ENCODE measurements at regions not wholly inside any gene's neighbourhood (a gene's known extent, or its start where the extent isn't known, plus 50 kb on each side); places are given as distances from the start of the nearest gene placed in this dataset.

- peak; percentile 30; the same call in 1 of the 2 replicates for TF ChIP-seq BHLHE40 (IDR thresholded peaks at IDR 0.05; ENCODE audit: low read depth, low read length)
- TF ChIP-seq MAFK (IDR thresholded peaks at IDR 0.05; ENCODE audit: low read depth, low read length), result no peak
- TF ChIP-seq FOS (IDR thresholded peaks at IDR 0.05; ENCODE audit: low read depth, low read length), result peak; percentile 89
- POLR2A ChIA-PET (ENCODE audit: unreplicated experiment), result interaction anchor here (0.6 kb wide), 1 partner anchor 235 kb away, joined by 5 read pairs; no protein-coding TSS in a partner anchor
- peak overlapping the region; percentile 68; the same call in 1 of the 2 replicates for H3K4me2 ChIP-seq (ENCODE audit: low read depth, low read length)
Observed at GRCh38 chr12:75585330-75585729, 73.9 kb upstream of the KRR1 start.

More at GRCh38 chr12:75585330-75585729, 73.9 kb upstream of the KRR1 start:
- no peaks in the 10 kb centered on the region for H3K27me3 ChIP-seq (ENCODE audit: control insufficient read depth, insufficient read depth, low read length)
- H2BK120ac ChIP-seq (ENCODE audit: low read depth, low read length), result peak overlapping the region; percentile 99
- H4K5ac ChIP-seq (ENCODE audit: low read depth, low read length), result peak overlapping the region; percentile 66; the same call in 1 of the 2 replicates
- H2AFZ ChIP-seq (replicated peaks; ENCODE audit: low read length, poor library complexity), result no peak overlapping the region
- ATAC-seq (ENCODE audit: low read depth), result peak; percentile 96
- intact Hi-C loops (cut with micrococcal nuclease), result no loop called here
- no peaks in the 10 kb centered on the region for H3K36me3 ChIP-seq (ENCODE audit: control insufficient read depth, insufficient read depth, low read length)
- H3K56ac ChIP-seq (ENCODE audit: extremely low read depth, insufficient read depth, low read length), result peak overlapping the region; percentile 86
- peak overlapping the region; percentile 96; the same call in 1 of the 2 replicates for H3K4ac ChIP-seq (ENCODE audit: low read depth, low read length)
- no peaks in the 10 kb centered on the region for H3K9me3 ChIP-seq (ENCODE audit: control insufficient read depth, insufficient read depth, low read length)
- H3K27ac ChIP-seq (ENCODE audit: insufficient read depth, low read length), result 0 out of 2 replicates have a peak overlapping the region, but pooled peaks have one; percentile 32
- no peak overlapping the region for H3K9ac ChIP-seq (ENCODE audit: low read depth, low read length)
- CTCF ChIA-PET, result no interaction called here
- H3K14ac ChIP-seq (replicated peaks; ENCODE audit: low read depth, low read length), result no peak overlapping the region; the same call in 1 of the 2 replicates
- peaks cover 19% of the 10 kb centered on the region for H3K4me1 ChIP-seq (ENCODE audit: control insufficient read depth, insufficient read depth, low read length)
- H3K9me1 ChIP-seq (ENCODE audit: insufficient read depth, low read length), result peaks cover 7% of the 10 kb centered on the region
- in situ Hi-C loops (cut with MboI; ENCODE audit: low sequenced_read_pairs), result no loop called here
- peak overlapping the region; percentile 99 for H2BK20ac ChIP-seq (ENCODE audit: low read depth, low read length)
- H3K4me3 ChIP-seq (ENCODE audit: insufficient read depth, low read depth, low read length), result no peak overlapping the region
- H2AK5ac ChIP-seq (ENCODE audit: low read depth, low read length), result no peak overlapping the region
- BruUV-seq (replicated peaks), result no TSS peak
- H3K79me1 ChIP-seq (ENCODE audit: low read depth in 1 of 2, low read length in 2 of 2), result no peaks in the 10 kb centered on the region
- dilution Hi-C loops (cut with HindIII; ENCODE audit: low sequenced_read_pairs, unreplicated experiment), result no loop called here
- no peak overlapping the region for H2AK9ac ChIP-seq (replicated peaks; ENCODE audit: low read depth, low read length, poor library complexity)
- WGBS, 2 experiments (ENCODE audit: extremely low coverage in 2 of 2, insufficient read length in 1 of 2), result no CpG with 5 or more reads among the region's 4 CpGs
- H3K23ac ChIP-seq (ENCODE audit: low read depth, low read length), result peak overlapping the region; percentile 79; the same call in 1 of the 2 replicates
- H4K8ac ChIP-seq (ENCODE audit: low read depth in 2 of 2, low read length in 2 of 2), result peak overlapping the region; percentile 72 to 86
- H4K91ac ChIP-seq (ENCODE audit: insufficient read depth, low read depth, low read length), result peak overlapping the region; percentile 87; the same call in 1 of the 2 replicates
- DNase-seq, result peak; percentile 92
- H2BK5ac ChIP-seq (ENCODE audit: low read depth, low read length, poor library complexity, severe bottlenecking), result peak overlapping the region; percentile 96
- peak overlapping the region; percentile 94; the same call in 1 of the 3 replicates for H2BK15ac ChIP-seq (ENCODE audit: low read depth, low read length)
- peak overlapping the region; percentile 87; the same call in 1 of the 2 replicates for H3K18ac ChIP-seq (ENCODE audit: low read depth, low read length)
- H4K20me1 ChIP-seq (ENCODE audit: insufficient read depth, low read length), result no peaks in the 10 kb centered on the region
